PC-3 (cell line): ENCODE measurements at regions not wholly inside any gene's neighbourhood (a gene's known extent, or its start where the extent isn't known, plus 50 kb on each side); places are given as distances from the start of the nearest gene placed in this dataset.
"Not testable (repeated sequence)": the region's sequence is repeated elsewhere in the genome, so short reads cannot be mapped to it uniquely, and the experiment has no call there.

Experiments used
- ATAC-seq: fragments of 200-7000 bp; cut with Tn5 transposase; 2 replicates; pipeline ENCODE4 v1.9.1; 2020; ENCODE audit warnings: mild to moderate bottlenecking, moderate library complexity
- BruUV-seq: library from RNA; stranded (reverse); fragments of 400-500 nt; replicated peaks from 2 replicates; lab custom pipeline; 2021; lab: Mats Ljungman, UMichigan
- CTCF ChIA-PET: fragments of 300-600 bp; sonication (Branson Sonifier 250); formaldehyde crosslinking; loops from one replicate; lab custom pipeline; 2022; ENCODE audit warnings: antibody characterized with exemption; lab: Charles Lee
- POLR2A ChIA-PET: fragments of 300-600 bp; sonication (Branson Sonifier 250); formaldehyde crosslinking; loops from one replicate; lab custom pipeline; 2022; ENCODE audit warnings: antibody characterized with exemption; ENCODE audit not compliant: unreplicated experiment; lab: Charles Lee
- DNase-seq: peaks from one replicate; pipeline ENCODE4 v3.0.0-alpha.2; 2015
- H2AFZ ChIP-seq: fragments of 300-600 bp; sonication (generic); 2 replicates; pipeline ENCODE4 v1.6.0; 2016; ENCODE audit warnings: antibody characterized with exemption, low read length
- H3F3A ChIP-seq: fragments of 300-600 bp; sonication (generic); one replicate; pipeline ENCODE4 v1.6.0; 2017; ENCODE audit warnings: antibody characterized with exemption, low read length, control low read depth, mild to moderate bottlenecking; ENCODE audit not compliant: unreplicated experiment
- H3K27ac ChIP-seq: fragments of 300-600 bp; sonication (generic); 2 replicates; pipeline ENCODE4 v1.5.1; 2016; ENCODE audit warnings: mild to moderate bottlenecking, low read length
- H3K27me3 ChIP-seq: fragments of 300-600 bp; sonication (generic); 2 replicates; pipeline ENCODE4 v1.6.1; 2016; ENCODE audit warnings: low read length, mixed read lengths
- H3K36me3 ChIP-seq: fragments of 300-600 bp; sonication (generic); 2 replicates; pipeline ENCODE4 v1.6.1; 2016; ENCODE audit warnings: low read depth, mixed run types, low read length, mixed read lengths
- H3K4me1 ChIP-seq: fragments of 300-600 bp; sonication (generic); 2 replicates; pipeline ENCODE4 v1.5.1; 2016; ENCODE audit warnings: low read length; ENCODE audit not compliant: insufficient read depth
- H3K4me2 ChIP-seq: fragments of 300-600 bp; sonication (generic); 2 replicates; pipeline ENCODE4 v1.6.0; 2016; ENCODE audit warnings: low read length
- H3K4me3 ChIP-seq: fragments of 300-600 bp; sonication (generic); 2 replicates; pipeline ENCODE4 v1.5.1; 2016; ENCODE audit warnings: mild to moderate bottlenecking, low read length, mixed read lengths
- H3K79me2 ChIP-seq: fragments of 300-600 bp; sonication (generic); 2 replicates; pipeline ENCODE4 v1.6.1; 2017; ENCODE audit warnings: low read length, mixed read lengths
- H3K9ac ChIP-seq: fragments of 300-600 bp; sonication (generic); 2 replicates; pipeline ENCODE4 v1.6.0; 2016; ENCODE audit warnings: mild to moderate bottlenecking, low read length
- H3K9me2 ChIP-seq: fragments of 300-600 bp; sonication (generic); replicated peaks from 2 replicates; pipeline ENCODE4 v1.6.1; 2016; ENCODE audit warnings: mixed run types, low read length, mixed read lengths
- H3K9me3 ChIP-seq: fragments of 300-600 bp; sonication (generic); 2 replicates; pipeline ENCODE4 v1.6.1; 2016; ENCODE audit warnings: low read length, mixed read lengths
- H4K20me1 ChIP-seq: fragments of 300-600 bp; sonication (generic); 2 replicates; pipeline ENCODE4 v1.6.1; 2016; ENCODE audit warnings: low read length, mixed read lengths
- CTCF ChIP-seq: fragments of 300-600 bp; sonication (generic); conservative IDR thresholded peaks from 2 replicates; pipeline ENCODE4 v1.5.1; 2017; ENCODE audit warnings: antibody characterized with exemption, low read depth, mild to moderate bottlenecking, low read length
- EZH2 ChIP-seq: fragments of 300-600 bp; sonication (generic); IDR thresholded peaks from one replicate; pipeline ENCODE4 v1.6.1; 2017; ENCODE audit warnings: antibody characterized with exemption, mild to moderate bottlenecking, low read length; ENCODE audit not compliant: unreplicated experiment
- EZH2phosphoT487 ChIP-seq: fragments of 300-600 bp; sonication (generic); IDR thresholded peaks from 2 replicates; pipeline ENCODE4 v1.6.1; 2018; ENCODE audit warnings: mild to moderate bottlenecking, antibody characterized with exemption, low read length, borderline replicate concordance
- intact Hi-C: fragments of 100-400 bp; cut with micrococcal nuclease; formaldehyde crosslinking; loops from 2 replicates; pipeline ENCODE4 v1.9.0; 2023

- Histone ChIP-seq H3K27me3 (no peaks in the 10 kb centered on the region), H3K4me3 (no peak overlapping the region), H3K27ac (no peak overlapping the region), H3K4me1 (peaks cover 6% of the 10 kb centered on the region), H3K36me3 (no peaks in the 10 kb centered on the region), H3F3A (no peaks in the 10 kb centered on the region), H3K79me2 (no peaks in the 10 kb centered on the region), H3K9me2 (no peaks in the 10 kb centered on the region), H3K4me2 (no peak overlapping the region), H3K9ac (no peak overlapping the region), H3K9me3 (no peaks in the 10 kb centered on the region), H2AFZ (no peak overlapping the region), H4K20me1 (no peaks in the 10 kb centered on the region)
- intact Hi-C loops = no loop called here
- no peak for TF ChIP-seq CTCF
- TF ChIP-seq EZH2 = no peak
- no peak for TF ChIP-seq EZH2phosphoT487
- DNase-seq (no peak), ATAC-seq (no peak)
- ChIA-PET CTCF (no interaction called here), POLR2A (no interaction called here)
- no TSS peak for BruUV-seq
Measured at GRCh38 chr6:80433010-80433672, 326.7 kb downstream of the BCKDHB start.

- Histone ChIP-seq H3K4me3 (no peak overlapping the region), H3F3A (no peaks in the 10 kb centered on the region), H3K9ac (no peak overlapping the region), H3K36me3 (peaks cover 2% of the 10 kb centered on the region; the same call in 1 of the 2 replicates), H4K20me1 (no peaks in the 10 kb centered on the region), H3K27me3 (no peaks in the 10 kb centered on the region), H3K9me3 (no peaks in the 10 kb centered on the region), H2AFZ (peak overlapping the region; percentile 36; the same call in 1 of the 2 replicates), H3K27ac (peak overlapping the region; percentile 45), H3K4me1 (peaks cover 16% of the 10 kb centered on the region), H3K79me2 (no peaks in the 10 kb centered on the region), H3K9me2 (no peaks in the 10 kb centered on the region), H3K4me2 (peak overlapping the region; percentile 29)
- no TSS peak for BruUV-seq
- ATAC-seq (peak; percentile 63), DNase-seq (peak; percentile 55)
- TF ChIP-seq CTCF (0 out of 2 replicates have a peak, but pooled peaks have one; percentile 6), EZH2phosphoT487 (no peak), EZH2 (no peak)
- intact Hi-C loops = no loop called here
- ChIA-PET CTCF (no interaction called here), POLR2A (no interaction called here)
Measured at GRCh38 chr6:80425089-80425823, 318.8 kb downstream of the BCKDHB start.

GRCh38 chr6:80411486-80411885 is 305.0 kb downstream of the BCKDHB start:
- Histone ChIP-seq H3F3A (no peaks in the 10 kb centered on the region), H3K27ac (no peak overlapping the region), H3K36me3 (no peaks in the 10 kb centered on the region), H3K4me1 (no peaks in the 10 kb centered on the region), H3K27me3 (no peaks in the 10 kb centered on the region), H3K4me3 (no peak overlapping the region), H3K4me2 (no peak overlapping the region), H4K20me1 (no peaks in the 10 kb centered on the region), H3K79me2 (no peaks in the 10 kb centered on the region), H3K9me3 (no peaks in the 10 kb centered on the region), H2AFZ (no peak overlapping the region), H3K9ac (no peak overlapping the region), H3K9me2 (no peaks in the 10 kb centered on the region)
- TF ChIP-seq CTCF = no peak
- TF ChIP-seq EZH2phosphoT487 = no peak
- intact Hi-C loops = no loop called here
- no TSS peak for BruUV-seq
- DNase-seq (no peak), ATAC-seq (no peak)
- POLR2A ChIA-PET = no interaction called here
- CTCF ChIA-PET = no interaction called here

- H3K27ac ChIP-seq, ATAC-seq, H2AFZ ChIP-seq, H3K9ac ChIP-seq, BruUV-seq, H4K20me1 ChIP-seq, H3K4me3 ChIP-seq, POLR2A ChIA-PET, H3K4me1 ChIP-seq, H3K9me3 ChIP-seq, DNase-seq, H3K9me2 ChIP-seq, H3K36me3 ChIP-seq, H3F3A ChIP-seq, H3K79me2 ChIP-seq, H3K27me3 ChIP-seq, intact Hi-C loops, CTCF ChIA-PET, H3K4me2 ChIP-seq: not testable (repeated sequence)
Measured at GRCh38 chr6:80407976-80408375, 301.5 kb downstream of the BCKDHB start.
